Suprapubic skin (tissue), 4 donors: ENCODE measurements at regions not wholly inside any gene's neighbourhood (a gene's known extent, or its start where the extent isn't known, plus 50 kb on each side); places are given as distances from the start of the nearest gene placed in this dataset.

ENCODE experiments used
- EP300 ChIP-seq: sonication (generic); formaldehyde crosslinking; IDR thresholded peaks from one replicate; pipeline ENCODE4 v1.6.1; 2017; ENCODE audit warnings: antibody characterized with exemption
- POLR2A ChIP-seq, 2 donors: fragments of 450-650 bp; IDR thresholded peaks; one replicate each; pipeline ENCODE4 v1.6.1; 2017; ENCODE audit warnings: antibody characterized with exemption in 2 of 2, mild to moderate bottlenecking in 2 of 2, moderate library complexity in 2 of 2
- POLR2AphosphoS5 ChIP-seq, 3 donors: sonication (generic); formaldehyde crosslinking; IDR thresholded peaks; one replicate each; pipeline ENCODE4 v1.6.1; 2017; ENCODE audit warnings: antibody characterized with exemption in 3 of 3
- TF ChIP-seq, protein P1 (sequence below), 2 donors: fragments of 200-600 bp in 1 of 2; fragments of 450-650 bp in 1 of 2; sonication (generic) in 1 of 2; IDR thresholded peaks; one replicate each; pipeline ENCODE4 v1.5.1; 2016 to 2019; ENCODE audit warnings: antibody characterized with exemption in 2 of 2, mild to moderate bottlenecking in 1 of 2, moderate library complexity in 1 of 2

DNA sequence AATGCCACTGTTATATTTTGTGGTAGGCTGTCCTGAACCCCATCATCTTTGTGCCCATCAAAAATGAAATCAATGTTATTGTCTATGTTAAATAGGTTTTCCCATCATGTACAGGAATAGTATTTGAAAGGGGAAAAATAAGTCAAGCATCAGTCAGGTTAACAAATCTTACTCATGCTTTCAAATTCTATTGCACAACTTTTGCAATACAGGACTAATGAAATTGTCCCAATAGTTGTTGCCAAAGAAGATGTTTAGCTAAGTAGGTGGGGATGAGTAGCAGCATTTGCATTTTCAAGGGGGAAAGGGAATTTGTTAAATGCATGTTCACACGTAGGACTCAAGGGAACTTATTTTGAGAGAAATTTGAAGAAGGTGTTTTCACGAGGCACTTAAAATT is 962.1 kb downstream of the JRKL start:
- TF ChIP-seq POLR2AphosphoS5 (IDR thresholded peaks at IDR 0.05) (no peak), POLR2A (IDR thresholded peaks at IDR 0.05) (no peak), EP300 (no peak)
- TF ChIP-seq, protein P1, sequence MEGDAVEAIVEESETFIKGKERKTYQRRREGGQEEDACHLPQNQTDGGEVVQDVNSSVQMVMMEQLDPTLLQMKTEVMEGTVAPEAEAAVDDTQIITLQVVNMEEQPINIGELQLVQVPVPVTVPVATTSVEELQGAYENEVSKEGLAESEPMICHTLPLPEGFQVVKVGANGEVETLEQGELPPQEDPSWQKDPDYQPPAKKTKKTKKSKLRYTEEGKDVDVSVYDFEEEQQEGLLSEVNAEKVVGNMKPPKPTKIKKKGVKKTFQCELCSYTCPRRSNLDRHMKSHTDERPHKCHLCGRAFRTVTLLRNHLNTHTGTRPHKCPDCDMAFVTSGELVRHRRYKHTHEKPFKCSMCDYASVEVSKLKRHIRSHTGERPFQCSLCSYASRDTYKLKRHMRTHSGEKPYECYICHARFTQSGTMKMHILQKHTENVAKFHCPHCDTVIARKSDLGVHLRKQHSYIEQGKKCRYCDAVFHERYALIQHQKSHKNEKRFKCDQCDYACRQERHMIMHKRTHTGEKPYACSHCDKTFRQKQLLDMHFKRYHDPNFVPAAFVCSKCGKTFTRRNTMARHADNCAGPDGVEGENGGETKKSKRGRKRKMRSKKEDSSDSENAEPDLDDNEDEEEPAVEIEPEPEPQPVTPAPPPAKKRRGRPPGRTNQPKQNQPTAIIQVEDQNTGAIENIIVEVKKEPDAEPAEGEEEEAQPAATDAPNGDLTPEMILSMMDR (IDR thresholded peaks at IDR 0.05), result no peak
